ENCODE measurements at regions not wholly inside any gene's neighbourhood (a gene's known extent, or its start where the extent isn't known, plus 50 kb on each side); places are given as distances from the start of the nearest gene placed in this dataset.

DNA sequence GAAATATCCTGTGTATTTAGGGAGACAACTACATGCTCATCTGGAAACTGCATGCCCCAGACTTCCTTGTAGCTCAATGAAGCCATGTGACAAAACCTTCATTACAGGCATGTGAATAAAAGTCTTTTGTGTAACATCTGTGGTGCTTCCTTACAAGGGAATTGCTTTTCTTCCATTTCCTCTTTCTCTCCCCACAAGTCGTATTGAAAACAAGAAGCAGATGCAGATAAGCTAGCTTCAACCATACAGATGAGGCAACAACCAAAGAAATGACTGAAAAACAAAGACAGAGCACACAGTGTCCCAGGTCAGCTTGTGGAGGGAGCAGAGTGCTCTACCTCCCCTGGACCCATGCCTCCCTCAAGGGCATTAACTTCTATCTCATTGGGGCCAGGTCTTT, 115.8 kb upstream of the INPP4B start:
- DNase-seq (ENCODE audit: low spot score) = no peak

GRCh38 chr4:142974328-142974727, 128.2 kb upstream of the INPP4B start:
- DNase-seq (ENCODE audit: low spot score) = no peak

GRCh38 chr4:142975618-142976017, 129.5 kb upstream of the INPP4B start:
- DNase-seq (ENCODE audit: low spot score) = no peak

DNA sequence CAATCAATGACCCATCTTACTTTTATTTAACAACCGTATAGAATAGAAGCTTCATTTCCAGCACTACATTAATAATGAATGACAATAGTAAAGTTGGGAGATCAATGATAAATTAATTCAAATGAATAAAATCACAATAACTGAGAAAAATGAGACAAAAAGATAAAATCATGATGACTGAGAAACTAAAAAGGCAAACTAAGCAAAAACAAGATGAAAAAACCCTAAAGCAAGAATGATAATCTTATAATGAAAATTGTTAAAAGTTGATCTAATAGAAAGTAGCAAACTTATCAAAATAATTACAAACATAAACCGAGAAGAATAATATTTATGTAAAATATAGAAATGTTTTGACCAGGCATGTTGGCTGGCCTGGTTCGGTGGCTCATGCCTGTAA, 130.4 kb upstream of the INPP4B start:
- DNase-seq (ENCODE audit: low spot score) = no peak

DNA sequence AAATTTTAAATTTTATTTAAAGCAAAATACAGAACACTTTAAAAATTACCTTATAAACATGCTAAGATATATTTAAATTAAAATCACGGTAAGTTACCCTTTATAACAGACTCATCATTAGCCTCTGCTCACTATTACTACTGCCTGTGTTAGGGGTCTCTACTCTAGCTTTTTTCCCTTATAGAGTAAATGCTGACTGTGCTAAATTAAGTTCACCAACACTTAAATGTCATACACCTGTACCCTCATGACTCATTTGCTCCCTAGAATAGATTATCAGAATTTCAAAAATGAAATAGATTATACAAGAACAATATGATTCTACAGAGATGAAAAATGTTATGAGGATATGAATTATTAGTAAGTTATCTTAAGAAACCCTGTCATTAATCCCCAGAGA, 131.1 kb upstream of the INPP4B start:
- no peak for DNase-seq (ENCODE audit: low spot score)

- DNase-seq (ENCODE audit: low spot score) = no peak
These were observed 137.0 kb upstream of the INPP4B start for GRCh38 chr4:142983065-142983464.

DNA sequence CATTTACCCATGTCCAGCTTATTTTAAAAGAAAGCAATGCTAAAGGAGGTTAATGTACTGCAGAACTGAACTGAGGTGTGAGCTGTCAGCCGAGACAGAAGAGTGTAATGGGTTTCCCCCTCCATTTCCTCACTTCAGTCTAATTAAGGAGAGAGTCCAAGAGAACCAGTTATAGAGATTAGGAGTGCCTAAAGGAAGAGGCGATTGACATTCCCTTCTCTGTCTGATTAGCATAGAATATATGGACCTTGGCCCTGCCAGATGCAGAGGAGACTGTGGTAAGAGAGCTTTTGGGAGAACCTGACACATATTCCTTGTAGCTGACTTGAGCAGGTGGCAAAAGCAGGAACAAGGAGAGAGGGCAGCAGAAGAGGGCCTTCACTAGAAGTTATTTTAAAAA, 137.5 kb upstream of the INPP4B start:
- no peak for DNase-seq (ENCODE audit: low spot score)

- DNase-seq (ENCODE audit: low spot score) = peak; percentile 42
These were observed 138.9 kb upstream of the INPP4B start for GRCh38 chr4:142984871-142985585.

GRCh38 chr4:143016171-143016570, 168.5 kb upstream of the USP38 start:
- DNase-seq (ENCODE audit: low spot score) = no peak

DNA sequence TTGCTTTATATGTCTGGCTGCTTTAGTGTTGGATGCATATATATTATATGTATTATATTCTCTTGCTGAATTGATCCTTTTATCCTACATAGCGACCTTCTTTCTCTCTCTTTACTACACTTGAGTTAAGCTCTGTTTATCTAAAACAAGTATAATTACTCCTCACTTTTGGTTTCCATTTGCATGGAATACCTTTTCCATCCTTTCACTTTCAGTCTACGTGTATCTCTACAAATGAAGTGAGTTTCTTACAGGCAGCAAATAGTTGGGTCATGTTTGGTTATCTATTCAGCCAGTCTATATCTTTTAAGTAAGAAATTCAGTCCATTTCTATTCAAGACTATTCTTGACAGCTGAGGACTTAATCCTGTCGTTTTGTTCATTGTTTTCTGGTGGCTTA, 167.5 kb upstream of the USP38 start:
- DNase-seq (ENCODE audit: low spot score) = no peak

- DNase-seq (ENCODE audit: low spot score) = no peak
These were observed 165.4 kb upstream of the USP38 start for GRCh38 chr4:143019351-143019750.

DNA sequence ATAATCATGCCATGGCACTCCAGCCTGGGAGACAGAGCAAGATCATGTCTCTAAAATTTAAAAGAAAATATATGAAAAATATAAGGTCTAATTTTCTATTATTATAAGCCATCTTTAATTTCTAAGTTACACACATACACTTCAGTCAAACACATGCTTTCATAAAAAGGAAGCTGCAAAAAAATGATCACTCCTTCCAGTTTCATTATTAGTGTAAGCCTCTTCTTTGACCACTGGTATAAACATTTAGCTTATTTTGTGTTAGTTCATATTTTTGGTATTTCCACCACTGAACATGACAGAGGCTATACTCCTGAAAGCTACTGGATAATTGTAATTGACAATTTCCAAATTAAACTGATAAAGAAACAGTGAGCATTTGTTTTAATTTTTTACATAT, 163.3 kb upstream of the USP38 start:
- DNase-seq (ENCODE audit: low spot score) = no peak

GRCh38 chr4:143023239-143023918, 161.3 kb upstream of the USP38 start:
- peak; percentile 5 for DNase-seq (ENCODE audit: low spot score)

DNA sequence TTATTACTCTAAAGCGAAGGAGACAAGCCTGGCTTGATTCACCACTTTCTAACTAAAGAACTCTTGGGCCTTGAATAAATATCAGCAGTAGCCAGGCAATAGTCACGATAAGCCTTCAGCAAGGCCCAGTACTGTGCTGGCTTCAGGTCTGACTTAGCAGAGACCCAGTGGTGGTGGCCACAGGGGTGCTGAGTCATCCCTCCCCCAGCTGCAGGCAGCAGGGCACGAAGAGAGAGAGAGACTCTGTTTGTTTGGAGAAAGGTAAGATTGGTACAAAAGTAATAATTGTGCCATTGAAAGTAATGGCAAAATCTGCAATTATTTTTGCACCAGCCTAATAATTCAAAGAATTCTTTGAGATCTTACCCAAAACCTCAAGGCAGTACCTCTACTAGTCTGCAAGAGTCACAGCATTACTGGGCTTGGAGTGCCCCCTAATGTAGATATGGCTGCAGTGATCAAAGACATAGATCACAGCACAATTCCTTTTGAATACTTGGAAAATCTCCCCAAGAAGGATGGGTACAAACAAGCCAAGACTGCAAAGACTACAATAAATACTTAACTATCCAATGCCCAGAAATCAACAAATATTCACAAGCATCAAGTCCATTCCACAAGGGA, 159.5 kb upstream of the USP38 start:
- peak; percentile 68 for DNase-seq (ENCODE audit: low spot score)

GRCh38 chr4:143026459-143027170, 158.1 kb upstream of the USP38 start:
- peak; percentile 4 for DNase-seq (ENCODE audit: low spot score)

DNA sequence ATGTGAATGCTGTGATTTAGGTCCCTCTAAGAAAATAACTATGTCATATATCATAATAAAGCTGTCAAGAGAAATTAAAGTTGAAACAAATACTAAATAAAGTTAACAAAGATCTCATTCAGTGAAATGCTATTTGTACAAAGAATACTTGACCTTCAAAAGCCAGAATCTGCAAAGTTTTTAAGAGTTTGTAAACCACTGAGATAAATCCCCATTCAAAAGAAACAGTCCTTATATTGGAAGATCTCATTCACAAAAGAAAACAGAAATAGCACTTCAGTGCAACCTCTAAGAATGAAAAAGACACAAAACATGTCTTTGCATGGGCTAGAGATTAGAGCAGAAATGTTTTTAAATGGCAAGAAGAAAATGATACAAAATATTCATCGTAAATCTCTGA, 149.1 kb upstream of the USP38 start:
- DNase-seq (ENCODE audit: low spot score) = no peak

DNA sequence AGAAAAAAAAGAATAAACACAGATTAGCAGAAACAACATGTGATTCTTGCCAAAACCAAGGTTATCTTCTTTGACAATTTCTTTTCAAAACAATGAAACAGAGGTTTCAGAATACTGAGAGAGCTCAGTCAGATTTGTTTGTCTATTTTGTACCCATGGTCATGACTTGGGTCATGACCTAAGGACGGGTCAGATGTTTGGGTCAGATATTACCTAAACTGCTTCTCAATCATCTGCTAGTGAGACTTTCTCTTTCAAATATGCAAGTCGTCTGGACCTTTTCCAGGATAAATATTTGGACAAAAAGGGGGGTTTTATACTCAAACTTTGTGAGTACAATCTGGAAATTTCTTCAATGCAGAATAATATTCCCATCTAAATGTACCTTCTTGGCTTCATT, 148.3 kb upstream of the USP38 start:
- no peak for DNase-seq (ENCODE audit: low spot score)

GRCh38 chr4:143046454-143046853, 138.3 kb upstream of the USP38 start:
- no peak for DNase-seq (ENCODE audit: low spot score)

- no peak for DNase-seq (ENCODE audit: low spot score)
These were observed 137.8 kb upstream of the USP38 start for GRCh38 chr4:143046906-143047305.

- no peak for DNase-seq (ENCODE audit: low spot score)
These were observed 129.7 kb upstream of the USP38 start for GRCh38 chr4:143054971-143055370.

DNA sequence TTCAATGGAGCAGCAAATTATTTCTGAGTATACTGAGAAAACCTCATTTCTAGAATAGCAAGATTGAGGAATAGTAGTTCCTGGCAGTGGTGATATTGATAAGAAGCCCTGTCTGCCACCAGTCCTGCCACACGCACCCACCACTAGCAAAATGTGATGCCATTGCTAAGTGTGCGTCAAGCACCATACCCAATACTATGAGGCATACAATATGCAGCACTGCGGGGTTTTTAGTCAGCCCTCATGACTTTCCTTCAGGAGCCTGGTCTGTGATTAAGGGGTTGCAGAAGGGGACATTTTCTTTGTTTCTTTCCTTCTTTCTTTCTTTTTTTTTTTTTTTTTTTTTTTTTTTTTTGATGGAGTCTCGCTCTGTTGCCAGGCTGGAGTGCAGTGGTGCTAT, 128.7 kb upstream of the USP38 start:
- DNase-seq (ENCODE audit: low spot score) = no peak

- no peak for DNase-seq (ENCODE audit: low spot score)
These were observed 113.4 kb upstream of the USP38 start for GRCh38 chr4:143071351-143071750.

GRCh38 chr4:143076723-143077122, 108.0 kb upstream of the USP38 start:
- no peak for DNase-seq (ENCODE audit: low spot score)

Data from kidney tubule cell (primary cell).